ENCODE measurements at regions not wholly inside any gene's neighbourhood (a gene's known extent, or its start where the extent isn't known, plus 50 kb on each side); places are given as distances from the start of the nearest gene placed in this dataset.
"Not testable (repeated sequence)": the region's sequence is repeated elsewhere in the genome, so short reads cannot be mapped to it uniquely, and the experiment has no call there.

GRCh38 chr10:11691319-11691755, 50.8 kb upstream of the ECHDC3 start:
- Mint-ChIP-seq H3K4me1 (peaks cover 5% of the 10 kb centered on the region), H3K27me3 (no peaks in the 10 kb centered on the region), H3K36me3 (ENCODE audit: low read depth) (no peaks in the 10 kb centered on the region), H3K9me3 (ENCODE audit: low read depth) (no peaks in the 10 kb centered on the region), H3K27ac (no peak overlapping the region), H3K4me3 (no peak overlapping the region)
- DNase-seq (no peak), ATAC-seq (no peak)
- POLR2A ChIA-PET = no interaction called here
- intact Hi-C loops (cut with DNase I, micrococcal nuclease) = no loop called here
- CTCF ChIA-PET = no interaction called here

GRCh38 chr10:11689945-11690736, 52.0 kb upstream of the ECHDC3 start:
- intact Hi-C loops (cut with DNase I, micrococcal nuclease) = no loop called here
- ChIA-PET POLR2A (no interaction called here), CTCF (interaction anchor here (0.6 kb wide), 1 partner anchor 64 kb away, joined by 4 read pairs; no protein-coding TSS in a partner anchor)
- H3K36me3 Mint-ChIP-seq (ENCODE audit: low read depth) = no peaks in the 10 kb centered on the region
- no peaks in the 10 kb centered on the region for H3K27me3 Mint-ChIP-seq
- DNase-seq = no peak
- no peak overlapping the region for H3K27ac Mint-ChIP-seq
- no peaks in the 10 kb centered on the region for H3K9me3 Mint-ChIP-seq (ENCODE audit: low read depth)
- H3K4me1 Mint-ChIP-seq = peaks cover 17% of the 10 kb centered on the region
- H3K4me3 Mint-ChIP-seq = no peak overlapping the region
- no peak for ATAC-seq

- POLR2A ChIA-PET; ATAC-seq; H3K9me3 Mint-ChIP-seq (ENCODE audit: low read depth); H3K36me3 Mint-ChIP-seq (ENCODE audit: low read depth); H3K4me3 Mint-ChIP-seq; H3K27me3 Mint-ChIP-seq; DNase-seq; intact Hi-C loops (cut with DNase I, micrococcal nuclease); H3K27ac Mint-ChIP-seq: not testable (repeated sequence)
- CTCF ChIA-PET = interaction anchor here (0.6 kb wide), 1 partner anchor 81 kb away, joined by 3 read pairs; no protein-coding TSS in a partner anchor
- H3K4me1 Mint-ChIP-seq = peaks cover 34% of the 10 kb centered on the region
These were observed 53.8 kb upstream of the ECHDC3 start for GRCh38 chr10:11688448-11688795.

- no peak overlapping the region for H3K27ac Mint-ChIP-seq
- peaks cover 37% of the 10 kb centered on the region for H3K4me1 Mint-ChIP-seq
- DNase-seq (no peak), ATAC-seq (no peak)
- H3K9me3 Mint-ChIP-seq (ENCODE audit: low read depth) = no peaks in the 10 kb centered on the region
- no peak overlapping the region for H3K4me3 Mint-ChIP-seq
- ChIA-PET POLR2A (no interaction called here), CTCF (no interaction called here)
- peaks cover 2% of the 10 kb centered on the region for H3K27me3 Mint-ChIP-seq
- intact Hi-C loops (cut with DNase I, micrococcal nuclease) = no loop called here
- no peaks in the 10 kb centered on the region for H3K36me3 Mint-ChIP-seq (ENCODE audit: low read depth)
These were observed 54.3 kb upstream of the ECHDC3 start for GRCh38 chr10:11687779-11688447.

GRCh38 chr10:11687357-11687771, 54.8 kb upstream of the ECHDC3 start:
- intact Hi-C loops (cut with DNase I, micrococcal nuclease) = no loop called here

GRCh38 chr10:11685787-11686218, 56.4 kb upstream of the ECHDC3 start:
- Mint-ChIP-seq H3K27me3 (peaks cover 4% of the 10 kb centered on the region), H3K27ac (peak overlapping the region; percentile 79), H3K9me3 (ENCODE audit: low read depth) (no peaks in the 10 kb centered on the region), H3K36me3 (ENCODE audit: low read depth) (no peaks in the 10 kb centered on the region), H3K4me1 (peaks cover 49% of the 10 kb centered on the region), H3K4me3 (peak overlapping the region; percentile 41)
- intact Hi-C loops (cut with DNase I, micrococcal nuclease) = loop anchor here (1.0 to 2.0 kb wide), 6 partner anchors 24 to 522 kb away; partner anchors contain the start of gene USP6NL (in 2 of the 2)
- CTCF ChIA-PET = interaction anchor here (0.6 to 2.3 kb wide), 11 partner anchors 13 to 451 kb away, joined by 3 to 6 read pairs (median 4); no protein-coding TSS in a partner anchor
- no peak for ATAC-seq
- POLR2A ChIA-PET = no interaction called here
- DNase-seq = peak; percentile 59

More at GRCh38 chr10:11687357-11687771, 54.8 kb upstream of the ECHDC3 start:
- CTCF ChIA-PET = interaction anchor here (2.3 kb wide), 1 partner anchor 32 kb away, joined by 6 read pairs; no protein-coding TSS in a partner anchor
- Mint-ChIP-seq H3K9me3 (ENCODE audit: low read depth) (no peaks in the 10 kb centered on the region), H3K27me3 (peaks cover 2% of the 10 kb centered on the region), H3K27ac (no peak overlapping the region), H3K4me3 (no peak overlapping the region), H3K36me3 (ENCODE audit: low read depth) (no peaks in the 10 kb centered on the region), H3K4me1 (peaks cover 43% of the 10 kb centered on the region)
- POLR2A ChIA-PET = interaction anchor here (0.6 kb wide), 1 partner anchor 27 kb away, joined by 3 read pairs; no protein-coding TSS in a partner anchor
- DNase-seq (no peak), ATAC-seq (no peak)

- peak; percentile 93 for ATAC-seq
These were observed 57.2 kb upstream of the ECHDC3 start for GRCh38 chr10:11684717-11685645.

GRCh38 chr10:11684341-11684716, 57.9 kb upstream of the ECHDC3 start:
- H3K9me3 Mint-ChIP-seq (ENCODE audit: low read depth); ATAC-seq; H3K27me3 Mint-ChIP-seq; DNase-seq; H3K36me3 Mint-ChIP-seq (ENCODE audit: low read depth): not testable (repeated sequence)
- CTCF ChIA-PET = interaction anchor here (0.8 kb wide), 1 partner anchor 13 kb away, joined by 3 read pairs; no protein-coding TSS in a partner anchor
- Mint-ChIP-seq H3K4me1 (peaks cover 49% of the 10 kb centered on the region), H3K4me3 (peak overlapping the region; percentile 72), H3K27ac (peak overlapping the region; percentile 94)
- intact Hi-C loops (cut with DNase I, micrococcal nuclease) = loop anchor here in 1 of 2 experiments (2.0 kb wide), 2 partner anchors 26 to 74 kb away; partner anchors contain the start of gene USP6NL
- POLR2A ChIA-PET = interaction anchor here (0.7 kb wide), 1 partner anchor 46 kb away, joined by 3 read pairs; no protein-coding TSS in a partner anchor

More at GRCh38 chr10:11684717-11685645, 57.2 kb upstream of the ECHDC3 start:
- H3K4me3 Mint-ChIP-seq = peak overlapping the region; percentile 72
- H3K27me3 Mint-ChIP-seq = peaks cover 4% of the 10 kb centered on the region
- DNase-seq = peak; percentile 81
- H3K9me3 Mint-ChIP-seq (ENCODE audit: low read depth) = no peaks in the 10 kb centered on the region
- ChIA-PET CTCF (interaction anchor here (0.6 to 2.3 kb wide), 10 partner anchors 14 to 712 kb away, joined by 3 to 6 read pairs (median 4); no protein-coding TSS in a partner anchor), POLR2A (no interaction called here)
- intact Hi-C loops (cut with DNase I, micrococcal nuclease) = loop anchor here (1.0 to 2.0 kb wide), 6 partner anchors 25 to 521 kb away; partner anchors contain the start of gene USP6NL (in 2 of the 2)
- H3K36me3 Mint-ChIP-seq (ENCODE audit: low read depth) = no peaks in the 10 kb centered on the region
- peak overlapping the region; percentile 94 for H3K27ac Mint-ChIP-seq
- peaks cover 49% of the 10 kb centered on the region for H3K4me1 Mint-ChIP-seq

- ATAC-seq (no peak), DNase-seq (no peak)
- Mint-ChIP-seq H3K4me3 (peak overlapping the region; percentile 72), H3K36me3 (ENCODE audit: low read depth) (no peaks in the 10 kb centered on the region), H3K27ac (peak overlapping the region; percentile 94), H3K4me1 (peaks cover 49% of the 10 kb centered on the region), H3K27me3 (peaks cover 4% of the 10 kb centered on the region), H3K9me3 (ENCODE audit: low read depth) (no peaks in the 10 kb centered on the region)
- intact Hi-C loops (cut with DNase I, micrococcal nuclease) = loop anchor here in 1 of 2 experiments (2.0 kb wide), 2 partner anchors 27 to 73 kb away; partner anchors contain the start of gene USP6NL
- ChIA-PET CTCF (interaction anchor here (0.6 to 0.8 kb wide), 3 partner anchors 12 to 23 kb away, joined by 3 read pairs; no protein-coding TSS in a partner anchor), POLR2A (interaction anchor here (0.6 to 0.7 kb wide), 2 partner anchors 46 to 98 kb away, joined by 3 read pairs; no protein-coding TSS in a partner anchor)
These were observed 58.5 kb upstream of the ECHDC3 start for GRCh38 chr10:11683529-11684320.

- H3K4me1 Mint-ChIP-seq = peaks cover 49% of the 10 kb centered on the region
- H3K4me3 Mint-ChIP-seq = no peak overlapping the region
- no peaks in the 10 kb centered on the region for H3K36me3 Mint-ChIP-seq (ENCODE audit: low read depth)
- CTCF ChIA-PET = interaction anchor here (0.6 to 0.7 kb wide), 2 partner anchors 13 to 22 kb away, joined by 3 read pairs; no protein-coding TSS in a partner anchor
- ATAC-seq (no peak), DNase-seq (no peak)
- no peak overlapping the region for H3K27ac Mint-ChIP-seq
- POLR2A ChIA-PET = interaction anchor here (0.6 kb wide), 1 partner anchor 99 kb away, joined by 3 read pairs; no protein-coding TSS in a partner anchor
- H3K9me3 Mint-ChIP-seq (ENCODE audit: low read depth) = no peaks in the 10 kb centered on the region
- H3K27me3 Mint-ChIP-seq = peaks cover 4% of the 10 kb centered on the region
- intact Hi-C loops (cut with DNase I, micrococcal nuclease) = no loop called here
These were observed 59.3 kb upstream of the ECHDC3 start for GRCh38 chr10:11682851-11683250.
